Erythroblast (primary cell): ENCODE measurements at regions not wholly inside any gene's neighbourhood (a gene's known extent, or its start where the extent isn't known, plus 50 kb on each side); places are given as distances from the start of the nearest gene placed in this dataset.

Experiments used
- GATA1 ChIP-seq: IDR thresholded peaks from 2 replicates; pipeline ENCODE4 v1.6.1; 2011; ENCODE audit warnings: low read depth, mild to moderate bottlenecking, control low read depth, low read length, moderate library complexity
- POLR2A ChIP-seq: IDR thresholded peaks from 2 replicates; pipeline ENCODE4 v1.6.1; 2011; ENCODE audit warnings: mild to moderate bottlenecking, low read length

DNA sequence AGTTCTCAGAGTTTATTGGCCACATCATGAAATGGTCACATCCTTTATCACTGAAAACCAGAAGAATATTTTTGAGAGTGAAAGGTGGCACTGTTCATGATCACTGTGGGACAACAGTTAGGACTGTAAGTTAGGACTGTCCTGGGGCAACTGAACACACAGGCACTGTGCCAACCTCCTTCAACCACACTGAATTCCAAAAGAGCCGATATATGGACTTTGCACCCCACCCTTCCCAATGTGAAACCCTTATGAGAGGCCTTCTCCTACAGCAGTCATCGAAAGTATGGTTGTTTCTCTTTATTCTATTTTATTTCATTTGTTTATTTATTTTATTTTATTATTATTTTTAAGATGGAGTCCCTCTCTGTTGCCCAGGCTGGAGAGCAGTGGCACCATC, 353.5 kb downstream of the TOX3 start:
- no peak for TF ChIP-seq POLR2A
- no peak for TF ChIP-seq GATA1
